ENCODE measurements at regions not wholly inside any gene's neighbourhood (a gene's known extent, or its start where the extent isn't known, plus 50 kb on each side); places are given as distances from the start of the nearest gene placed in this dataset.

- TF ChIP-seq ZBTB7A (tag by site-specific recombination; IDR thresholded peaks at IDR 0.05; ENCODE audit: low read depth) (no peak), ZNF362 (tag by site-specific recombination; IDR thresholded peaks at IDR 0.05) (no peak)
These were observed 933.7 kb upstream of the LRATD1 start for GRCh38 chr2:13698847-13699246.
